ENCODE measurements at regions not wholly inside any gene's neighbourhood (a gene's known extent, or its start where the extent isn't known, plus 50 kb on each side); places are given as distances from the start of the nearest gene placed in this dataset.

DNA sequence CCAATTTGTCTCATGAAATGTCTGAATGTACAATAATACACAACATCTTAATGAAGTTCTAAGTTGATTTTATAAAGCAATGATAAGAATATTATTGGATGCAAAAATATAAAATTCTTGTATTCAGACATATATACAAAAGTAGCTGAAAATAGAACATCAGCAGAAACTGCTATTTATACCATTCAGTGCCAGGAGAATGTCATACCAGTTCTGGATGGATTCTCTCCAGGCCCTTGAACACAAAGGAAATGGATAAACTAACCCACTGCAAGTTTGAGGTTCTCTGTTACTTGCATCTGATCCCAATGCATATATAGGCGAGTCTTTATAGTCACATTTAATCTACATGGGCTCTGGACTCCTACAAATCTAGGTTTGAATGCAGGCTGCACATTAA is 126.3 kb upstream of the KLF3 start (continued):
- TF ChIP-seq, protein P1, sequence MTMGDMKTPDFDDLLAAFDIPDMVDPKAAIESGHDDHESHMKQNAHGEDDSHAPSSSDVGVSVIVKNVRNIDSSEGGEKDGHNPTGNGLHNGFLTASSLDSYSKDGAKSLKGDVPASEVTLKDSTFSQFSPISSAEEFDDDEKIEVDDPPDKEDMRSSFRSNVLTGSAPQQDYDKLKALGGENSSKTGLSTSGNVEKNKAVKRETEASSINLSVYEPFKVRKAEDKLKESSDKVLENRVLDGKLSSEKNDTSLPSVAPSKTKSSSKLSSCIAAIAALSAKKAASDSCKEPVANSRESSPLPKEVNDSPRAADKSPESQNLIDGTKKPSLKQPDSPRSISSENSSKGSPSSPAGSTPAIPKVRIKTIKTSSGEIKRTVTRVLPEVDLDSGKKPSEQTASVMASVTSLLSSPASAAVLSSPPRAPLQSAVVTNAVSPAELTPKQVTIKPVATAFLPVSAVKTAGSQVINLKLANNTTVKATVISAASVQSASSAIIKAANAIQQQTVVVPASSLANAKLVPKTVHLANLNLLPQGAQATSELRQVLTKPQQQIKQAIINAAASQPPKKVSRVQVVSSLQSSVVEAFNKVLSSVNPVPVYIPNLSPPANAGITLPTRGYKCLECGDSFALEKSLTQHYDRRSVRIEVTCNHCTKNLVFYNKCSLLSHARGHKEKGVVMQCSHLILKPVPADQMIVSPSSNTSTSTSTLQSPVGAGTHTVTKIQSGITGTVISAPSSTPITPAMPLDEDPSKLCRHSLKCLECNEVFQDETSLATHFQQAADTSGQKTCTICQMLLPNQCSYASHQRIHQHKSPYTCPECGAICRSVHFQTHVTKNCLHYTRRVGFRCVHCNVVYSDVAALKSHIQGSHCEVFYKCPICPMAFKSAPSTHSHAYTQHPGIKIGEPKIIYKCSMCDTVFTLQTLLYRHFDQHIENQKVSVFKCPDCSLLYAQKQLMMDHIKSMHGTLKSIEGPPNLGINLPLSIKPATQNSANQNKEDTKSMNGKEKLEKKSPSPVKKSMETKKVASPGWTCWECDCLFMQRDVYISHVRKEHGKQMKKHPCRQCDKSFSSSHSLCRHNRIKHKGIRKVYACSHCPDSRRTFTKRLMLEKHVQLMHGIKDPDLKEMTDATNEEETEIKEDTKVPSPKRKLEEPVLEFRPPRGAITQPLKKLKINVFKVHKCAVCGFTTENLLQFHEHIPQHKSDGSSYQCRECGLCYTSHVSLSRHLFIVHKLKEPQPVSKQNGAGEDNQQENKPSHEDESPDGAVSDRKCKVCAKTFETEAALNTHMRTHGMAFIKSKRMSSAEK (CRISPR knock-in tag; IDR thresholded peaks at IDR 0.05; ENCODE audit: borderline replicate concordance): no peak
- TF ChIP-seq FOXK1 (CRISPR knock-in tag; IDR thresholded peaks at IDR 0.05) (no peak), EMX1 (CRISPR knock-in tag; IDR thresholded peaks at IDR 0.05) (no peak)

DNA sequence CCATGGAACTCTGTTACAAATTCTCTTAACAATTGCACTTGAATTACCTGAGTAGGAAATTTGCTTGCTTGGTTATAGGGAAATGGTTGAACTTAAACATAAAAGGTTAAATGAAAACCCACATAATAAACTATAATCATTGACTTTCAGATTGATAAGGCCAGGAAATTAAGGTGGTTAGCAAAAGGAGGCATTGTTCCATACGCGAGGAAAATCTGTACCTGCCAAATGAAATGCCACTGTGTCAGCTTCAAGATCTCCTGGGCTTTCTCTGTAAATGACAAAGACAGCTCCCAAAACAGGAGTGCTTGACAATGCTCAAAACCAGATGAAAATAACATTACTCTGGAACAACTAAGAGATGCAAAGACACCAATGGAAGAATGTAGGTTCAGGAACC is 125.5 kb upstream of the KLF3 start:
- POLR2A ChIA-PET: no interaction called here
- no peaks in the 10 kb centered on the region for H3K4me1 Mint-ChIP-seq

DNA sequence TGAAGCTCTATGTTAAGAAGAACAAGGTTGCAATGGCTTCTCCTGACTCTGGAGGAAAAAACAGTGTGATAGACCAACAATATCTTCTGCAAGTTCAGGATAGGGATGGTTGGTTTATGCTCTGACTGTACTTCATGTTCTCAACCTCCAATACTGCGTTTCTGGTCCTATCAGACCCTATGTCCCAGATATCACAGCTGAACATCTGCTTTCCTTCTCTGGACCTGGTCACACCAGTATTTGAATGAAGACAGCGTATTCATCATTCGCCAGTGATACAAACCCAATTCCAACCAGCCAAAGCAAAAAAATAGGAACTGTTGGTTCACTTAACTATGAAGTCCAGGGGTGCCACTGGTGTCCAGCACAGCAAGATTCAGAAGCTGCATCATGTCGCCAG is 124.5 kb upstream of the KLF3 start:
- TF ChIP-seq, protein P2, sequence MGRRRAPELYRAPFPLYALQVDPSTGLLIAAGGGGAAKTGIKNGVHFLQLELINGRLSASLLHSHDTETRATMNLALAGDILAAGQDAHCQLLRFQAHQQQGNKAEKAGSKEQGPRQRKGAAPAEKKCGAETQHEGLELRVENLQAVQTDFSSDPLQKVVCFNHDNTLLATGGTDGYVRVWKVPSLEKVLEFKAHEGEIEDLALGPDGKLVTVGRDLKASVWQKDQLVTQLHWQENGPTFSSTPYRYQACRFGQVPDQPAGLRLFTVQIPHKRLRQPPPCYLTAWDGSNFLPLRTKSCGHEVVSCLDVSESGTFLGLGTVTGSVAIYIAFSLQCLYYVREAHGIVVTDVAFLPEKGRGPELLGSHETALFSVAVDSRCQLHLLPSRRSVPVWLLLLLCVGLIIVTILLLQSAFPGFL (CRISPR knock-in tag; IDR thresholded peaks at IDR 0.05; ENCODE audit: borderline replicate concordance): no peak
- TF ChIP-seq, protein P3, sequence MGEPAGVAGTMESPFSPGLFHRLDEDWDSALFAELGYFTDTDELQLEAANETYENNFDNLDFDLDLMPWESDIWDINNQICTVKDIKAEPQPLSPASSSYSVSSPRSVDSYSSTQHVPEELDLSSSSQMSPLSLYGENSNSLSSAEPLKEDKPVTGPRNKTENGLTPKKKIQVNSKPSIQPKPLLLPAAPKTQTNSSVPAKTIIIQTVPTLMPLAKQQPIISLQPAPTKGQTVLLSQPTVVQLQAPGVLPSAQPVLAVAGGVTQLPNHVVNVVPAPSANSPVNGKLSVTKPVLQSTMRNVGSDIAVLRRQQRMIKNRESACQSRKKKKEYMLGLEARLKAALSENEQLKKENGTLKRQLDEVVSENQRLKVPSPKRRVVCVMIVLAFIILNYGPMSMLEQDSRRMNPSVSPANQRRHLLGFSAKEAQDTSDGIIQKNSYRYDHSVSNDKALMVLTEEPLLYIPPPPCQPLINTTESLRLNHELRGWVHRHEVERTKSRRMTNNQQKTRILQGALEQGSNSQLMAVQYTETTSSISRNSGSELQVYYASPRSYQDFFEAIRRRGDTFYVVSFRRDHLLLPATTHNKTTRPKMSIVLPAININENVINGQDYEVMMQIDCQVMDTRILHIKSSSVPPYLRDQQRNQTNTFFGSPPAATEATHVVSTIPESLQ (CRISPR knock-in tag; IDR thresholded peaks at IDR 0.05): no peak
- TF ChIP-seq MYBL2 (CRISPR knock-in tag; IDR thresholded peaks at IDR 0.05) (no peak), ATF1 (CRISPR knock-in tag; IDR thresholded peaks at IDR 0.05) (no peak)
- TF ChIP-seq, protein P4, sequence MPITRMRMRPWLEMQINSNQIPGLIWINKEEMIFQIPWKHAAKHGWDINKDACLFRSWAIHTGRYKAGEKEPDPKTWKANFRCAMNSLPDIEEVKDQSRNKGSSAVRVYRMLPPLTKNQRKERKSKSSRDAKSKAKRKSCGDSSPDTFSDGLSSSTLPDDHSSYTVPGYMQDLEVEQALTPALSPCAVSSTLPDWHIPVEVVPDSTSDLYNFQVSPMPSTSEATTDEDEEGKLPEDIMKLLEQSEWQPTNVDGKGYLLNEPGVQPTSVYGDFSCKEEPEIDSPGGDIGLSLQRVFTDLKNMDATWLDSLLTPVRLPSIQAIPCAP (CRISPR knock-in tag; IDR thresholded peaks at IDR 0.05): no peak
- POLR2A ChIA-PET: interaction anchor here (0.7 kb wide), 1 partner anchor 175 kb away, joined by 3 read pairs; no protein-coding TSS in a partner anchor
- ATAC-seq (no peak), DNase-seq (ENCODE audit: low spot score) (no peak)
- peaks cover 4% of the 10 kb centered on the region; the same call in 1 of the 2 replicates for H3K9me3 Mint-ChIP-seq
- H3K27ac Mint-ChIP-seq: no peak overlapping the region
- CTCF ChIA-PET: no interaction called here
- H3K36me3 Mint-ChIP-seq: no peaks in the 10 kb centered on the region
- H3K4me3 Mint-ChIP-seq: no peak overlapping the region
- H3K4me1 Mint-ChIP-seq: no peaks in the 10 kb centered on the region
- H3K27me3 Mint-ChIP-seq (ENCODE audit: low read depth): peaks cover 36% of the 10 kb centered on the region

More for the DNA sequence above, 125.5 kb upstream of the KLF3 start:
- CTCF ChIA-PET: no interaction called here
- no peaks in the 10 kb centered on the region for H3K36me3 Mint-ChIP-seq
- H3K9me3 Mint-ChIP-seq: peaks cover 4% of the 10 kb centered on the region; the same call in 1 of the 2 replicates
- H3K27me3 Mint-ChIP-seq (ENCODE audit: low read depth): peaks cover 26% of the 10 kb centered on the region
- DNase-seq (ENCODE audit: low spot score): no peak
- TF ChIP-seq ESRRA (CRISPR knock-in tag; IDR thresholded peaks at IDR 0.05; ENCODE audit: borderline replicate concordance) (no peak), MXD4 (CRISPR knock-in tag; IDR thresholded peaks at IDR 0.05; ENCODE audit: borderline replicate concordance) (no peak), ZNF423 (CRISPR knock-in tag; IDR thresholded peaks at IDR 0.05) (no peak), OVOL2 (CRISPR knock-in tag; IDR thresholded peaks at IDR 0.05; ENCODE audit: borderline replicate concordance) (no peak), ZNF396 (CRISPR knock-in tag; IDR thresholded peaks at IDR 0.05; ENCODE audit: borderline replicate concordance) (no peak), FOXJ3 (CRISPR knock-in tag; IDR thresholded peaks at IDR 0.05; ENCODE audit: borderline replicate concordance) (no peak)
- no peak overlapping the region for H3K4me3 Mint-ChIP-seq
- no peak overlapping the region for H3K27ac Mint-ChIP-seq
- no peak for ATAC-seq
